Stimulated activated CD8-positive, alpha-beta memory T cell treated with anti-CD3 and anti-CD28 coated beads, Interleukin-15, amount 100 ng/mL, for 48 hours (primary cell): ENCODE measurements at regions not wholly inside any gene's neighbourhood (a gene's known extent, or its start where the extent isn't known, plus 50 kb on each side); places are given as distances from the start of the nearest gene placed in this dataset.

Experiments used
- DNase-seq, 2 donors: peaks; one replicate each; pipeline ENCODE4 v3.0.0-alpha.2; 2020; ENCODE audit warnings: low read depth in 2 of 2

DNA sequence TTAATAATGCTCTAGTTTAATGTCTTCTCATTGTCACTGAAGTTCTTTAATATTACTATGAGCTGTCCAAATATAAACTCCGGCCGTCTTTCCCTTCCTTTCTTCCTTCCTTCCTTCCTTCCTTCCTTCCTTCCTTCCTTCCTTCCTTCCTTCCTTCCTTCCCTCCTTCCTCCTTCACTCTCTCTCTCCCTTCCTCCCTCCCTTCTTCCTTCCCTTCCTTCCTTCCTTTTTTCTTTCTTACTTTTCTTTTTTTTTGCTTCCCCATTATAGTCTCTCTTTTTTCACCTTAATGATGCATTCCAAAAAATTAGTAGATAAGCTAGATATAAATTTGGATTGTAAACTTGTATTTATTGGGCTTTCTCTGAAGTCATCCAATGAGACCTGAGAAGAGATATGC, 431.0 kb upstream of the ADGRL4 start:
- no peak for DNase-seq

DNA sequence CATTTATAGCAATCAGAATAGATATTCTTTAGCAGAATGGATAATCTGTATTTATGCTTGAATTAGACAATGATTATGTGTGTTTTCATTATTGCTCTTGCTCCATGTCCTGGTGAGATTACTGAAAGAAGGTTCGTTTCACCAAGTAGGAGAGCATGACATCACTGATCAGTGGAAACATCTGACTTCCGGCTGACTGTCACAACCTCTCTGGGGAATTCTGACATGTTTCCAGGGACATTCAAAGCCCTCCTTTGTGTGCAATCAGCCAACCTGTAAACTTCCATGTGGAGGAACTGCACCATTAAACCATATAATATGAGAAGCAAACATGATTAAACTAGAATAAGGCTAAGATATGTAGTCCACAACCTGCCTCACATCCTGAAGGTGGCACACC, 424.8 kb upstream of the ADGRL4 start:
- no peak for DNase-seq

DNA sequence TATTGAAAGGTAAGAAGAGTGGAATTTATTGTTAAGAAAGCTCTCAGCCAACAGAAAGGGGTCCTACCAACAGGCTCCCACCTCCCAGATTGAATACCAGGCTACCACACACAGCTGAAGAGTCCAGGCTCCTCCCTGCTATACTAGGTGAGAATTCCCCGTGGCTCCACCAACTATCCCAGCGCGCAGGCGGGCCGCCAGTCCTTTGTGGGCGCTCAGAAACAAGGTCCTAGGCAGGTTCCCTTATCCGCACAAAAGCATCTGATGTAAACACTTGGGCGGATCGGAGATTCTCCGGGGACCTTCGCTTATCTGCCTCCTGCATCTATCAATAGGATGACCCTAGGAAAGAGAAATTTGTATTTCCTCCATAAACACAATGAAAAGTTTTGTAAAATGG, 423.9 kb upstream of the ADGRL4 start:
- no peak for DNase-seq

DNA sequence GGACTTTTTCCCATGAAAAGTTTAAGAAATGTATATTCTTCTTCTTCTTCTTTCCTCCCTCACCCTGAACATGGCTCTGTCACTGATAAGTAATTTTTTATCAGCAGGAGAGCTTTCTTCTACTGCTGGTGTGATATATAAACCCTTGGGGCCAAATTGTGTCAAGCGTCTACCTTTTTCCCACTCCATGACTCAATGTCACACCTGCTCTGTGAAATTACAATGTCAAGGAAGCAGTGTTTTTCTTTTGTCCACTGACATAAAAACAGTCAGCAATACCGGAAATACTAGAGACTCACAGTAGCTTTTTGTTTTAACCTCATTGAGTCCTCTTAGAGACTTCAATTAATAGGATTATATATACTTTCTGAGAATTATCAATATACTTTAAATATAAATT, 416.2 kb upstream of the ADGRL4 start:
- DNase-seq: no peak

DNA sequence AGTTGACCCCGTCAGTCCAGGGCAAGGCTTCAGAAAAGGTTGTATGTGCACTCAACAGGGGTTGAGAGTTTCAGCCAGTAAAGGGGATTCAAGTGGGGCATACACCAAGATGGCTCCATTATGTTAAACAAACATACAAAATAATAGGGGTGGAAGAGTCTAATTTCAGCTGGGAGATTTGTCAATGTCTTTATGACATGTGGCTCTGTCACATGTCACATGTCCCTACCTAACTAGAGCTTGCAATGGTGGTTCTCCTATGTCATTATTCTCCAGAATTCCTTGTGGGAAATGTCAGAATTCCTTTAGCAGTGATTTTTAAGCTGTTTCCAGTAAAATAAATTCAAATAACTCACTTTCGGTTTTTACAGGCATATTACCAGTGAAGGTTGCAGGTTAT, 392.0 kb upstream of the ADGRL4 start:
- DNase-seq: no peak

DNA sequence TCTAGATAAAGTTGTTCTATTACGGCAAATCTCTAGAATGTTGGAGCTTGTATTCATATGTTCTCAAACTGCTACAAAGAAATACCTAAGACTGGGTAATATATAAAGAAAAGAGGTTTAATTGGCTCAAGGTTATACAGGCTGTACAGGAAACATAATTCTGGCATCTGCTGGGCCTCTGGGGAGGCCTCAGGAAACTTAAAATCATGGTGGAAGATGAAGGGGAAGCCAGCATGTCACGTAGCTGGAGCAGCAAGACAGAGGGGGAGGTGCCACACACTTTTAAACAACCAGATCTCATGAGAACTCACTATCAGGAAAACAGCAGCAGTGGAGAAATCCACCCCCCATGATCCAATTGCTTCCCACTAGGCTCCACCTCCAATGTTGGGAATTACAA, 390.4 kb upstream of the ADGRL4 start:
- DNase-seq: no peak

DNA sequence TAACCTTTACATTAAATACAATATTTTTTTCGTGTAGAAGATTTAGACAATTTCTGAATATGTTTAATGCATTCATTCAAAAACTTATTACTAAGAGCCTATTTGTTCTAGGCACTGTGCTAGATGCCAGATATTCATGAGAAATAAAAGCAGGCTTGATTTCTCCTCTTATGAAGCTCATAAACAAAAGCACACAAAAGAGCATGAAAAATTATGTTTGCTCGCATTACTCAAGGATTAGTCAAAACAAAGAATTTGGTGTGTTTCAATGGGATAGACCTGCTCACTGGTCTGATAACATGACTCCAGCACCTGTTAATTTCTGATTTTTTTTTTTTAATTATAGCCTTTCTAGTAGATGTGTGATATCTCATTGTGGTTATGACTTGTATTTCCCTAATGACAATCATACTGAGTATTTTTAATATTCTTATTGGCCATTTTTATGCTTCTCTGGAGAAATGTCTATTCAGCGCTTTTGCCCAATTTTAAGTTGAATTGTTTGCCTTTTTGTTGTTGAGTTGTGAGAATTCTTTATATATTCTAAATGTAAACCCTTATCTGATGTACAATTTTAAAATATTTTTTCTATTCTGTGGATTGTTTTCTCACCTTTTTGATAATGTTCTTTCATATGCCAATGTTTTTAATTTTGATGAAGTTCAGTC, 382.3 kb upstream of the ADGRL4 start:
- no peak for DNase-seq

DNA sequence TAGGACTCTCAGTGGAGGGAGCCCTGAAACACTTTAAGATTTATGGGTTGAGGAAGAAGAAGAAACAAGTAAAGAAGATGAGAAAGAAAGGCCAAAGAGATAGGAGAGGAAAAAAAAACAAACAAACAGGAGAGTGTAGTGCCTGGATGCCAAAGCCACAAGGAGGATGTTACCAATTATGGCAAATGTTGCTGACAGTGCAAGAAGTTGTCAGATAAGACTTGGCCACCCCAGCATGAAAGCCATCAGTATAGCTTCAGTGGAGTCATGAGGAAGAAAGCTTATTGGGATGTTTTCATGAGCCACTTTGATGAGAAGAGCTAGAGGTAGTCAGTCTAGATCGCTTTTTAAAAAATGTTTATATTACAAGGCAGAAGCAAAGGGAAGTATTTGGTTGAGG, 380.2 kb upstream of the ADGRL4 start:
- DNase-seq: no peak

DNA sequence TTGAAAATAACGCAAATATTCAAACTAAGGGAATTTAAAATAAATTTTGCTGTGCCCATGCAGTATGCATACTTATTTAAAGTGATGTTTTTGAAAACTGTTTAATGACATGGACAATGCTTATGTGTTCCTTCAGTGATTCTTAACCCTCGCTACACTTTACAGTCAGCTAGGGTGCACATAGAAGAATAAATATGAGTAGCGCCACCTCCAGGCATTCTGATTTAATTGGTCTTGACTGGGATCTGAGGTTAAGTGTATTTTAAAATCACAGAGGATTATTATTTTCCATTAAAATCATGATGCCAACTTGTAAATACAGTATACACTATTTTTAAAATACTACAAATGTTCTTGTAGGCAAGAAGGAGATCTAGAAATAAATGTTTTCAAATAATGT, 373.5 kb upstream of the ADGRL4 start:
- no peak for DNase-seq

DNA sequence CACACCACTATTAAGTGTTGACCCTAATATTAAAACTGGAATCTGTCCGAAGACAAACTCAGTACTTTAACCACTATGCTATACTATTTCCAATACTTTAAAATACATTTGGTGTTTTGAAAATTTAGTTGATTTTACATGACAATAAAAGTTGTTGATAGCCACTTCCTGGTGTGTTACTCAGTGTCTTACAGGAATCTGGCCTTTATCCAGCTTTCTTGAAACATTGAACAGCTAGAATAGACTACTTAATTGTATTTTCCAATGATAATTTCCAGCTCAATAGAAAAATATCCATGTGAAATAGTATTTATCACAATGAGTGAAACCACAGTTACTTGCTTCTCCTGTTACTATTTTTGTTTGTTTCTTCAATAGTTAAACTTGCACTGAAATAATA, 369.6 kb upstream of the ADGRL4 start:
- DNase-seq: no peak

DNA sequence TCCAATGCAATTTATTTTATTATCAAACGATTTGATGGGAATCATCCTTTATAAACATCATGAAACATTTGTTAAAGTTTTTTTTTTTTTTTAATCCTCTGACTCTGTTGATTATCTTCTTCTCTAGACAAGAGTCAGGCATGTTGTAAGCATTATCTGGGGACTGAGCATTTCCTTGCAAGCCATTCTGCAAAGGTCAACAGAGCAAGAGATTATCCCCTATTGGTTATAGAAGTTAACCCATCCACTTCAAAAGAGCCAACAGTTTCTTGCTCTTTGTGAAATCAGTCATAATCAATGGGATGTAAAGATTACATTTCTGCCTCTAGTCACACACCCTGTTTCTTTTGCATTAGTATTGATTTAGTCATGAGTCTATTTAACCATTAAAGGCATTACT, 368.8 kb upstream of the ADGRL4 start:
- DNase-seq: no peak

DNA sequence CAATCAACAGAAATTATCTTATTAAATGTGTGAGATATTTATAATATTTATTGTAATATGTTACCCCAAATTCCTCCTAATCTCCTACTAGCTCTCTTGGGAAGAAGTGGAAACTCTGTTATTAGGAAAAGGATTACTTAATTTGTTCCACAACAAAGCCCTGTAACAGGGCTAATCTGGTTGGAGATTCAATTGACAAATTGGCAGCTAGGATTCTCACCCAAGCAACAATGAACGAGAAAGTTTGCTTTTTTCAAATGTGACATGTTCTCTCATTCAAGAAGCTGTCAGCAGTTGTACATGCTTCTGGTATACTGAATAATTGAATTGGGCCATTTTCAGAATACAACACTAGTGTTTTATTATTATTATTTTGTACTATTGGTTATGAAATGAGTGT, 367.9 kb upstream of the ADGRL4 start:
- no peak for DNase-seq

DNA sequence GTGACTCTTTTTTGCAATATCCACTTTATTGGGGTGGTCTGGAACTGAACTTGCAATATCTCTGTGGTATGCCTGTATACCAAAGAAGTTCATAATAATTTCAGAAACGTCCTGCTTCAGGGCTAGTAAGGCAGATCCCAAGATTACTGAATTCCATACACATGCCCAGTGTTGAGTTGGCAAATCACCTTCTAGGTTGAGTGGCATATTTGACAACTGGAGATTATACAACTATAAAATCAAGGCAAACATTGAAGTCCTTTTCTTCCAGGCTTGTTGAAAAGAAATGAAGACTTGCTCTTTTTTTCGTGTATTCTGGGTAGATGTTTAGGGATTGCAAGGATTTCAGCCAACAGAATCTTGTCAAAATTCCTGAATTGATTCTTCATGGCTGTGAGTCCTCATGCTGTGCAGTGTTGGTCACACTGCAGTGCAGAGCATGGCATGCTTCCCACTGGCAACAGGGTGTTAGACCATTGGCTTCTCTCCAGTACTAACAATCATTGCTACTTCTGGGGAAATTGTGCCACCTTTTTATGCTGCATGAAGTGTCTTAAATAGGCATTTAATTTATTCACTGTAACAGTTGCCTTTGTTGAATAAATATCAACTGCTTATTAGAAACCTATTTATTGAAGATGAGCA, 367.1 kb upstream of the ADGRL4 start:
- DNase-seq: no peak

DNA sequence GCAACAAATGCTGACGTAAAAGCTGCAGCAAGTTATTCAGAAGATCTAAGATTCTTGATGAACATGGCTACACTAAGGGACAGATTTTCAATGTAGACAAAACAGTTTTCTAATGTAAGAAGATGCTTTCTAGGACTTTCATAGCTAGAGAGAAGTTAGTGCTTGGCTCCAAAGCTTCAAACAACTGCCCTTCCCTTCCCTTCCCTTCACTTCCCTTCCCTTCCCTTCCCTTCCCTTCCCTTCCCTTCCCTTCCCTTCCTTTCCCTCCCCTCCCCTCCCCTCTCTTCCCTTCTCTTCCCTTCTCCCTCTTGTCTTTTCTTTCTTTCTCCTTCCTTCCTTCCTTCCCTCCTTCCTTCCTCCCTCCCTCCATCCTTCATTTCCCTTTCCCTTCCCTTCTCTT, 365.3 kb upstream of the ADGRL4 start:
- no peak for DNase-seq

DNA sequence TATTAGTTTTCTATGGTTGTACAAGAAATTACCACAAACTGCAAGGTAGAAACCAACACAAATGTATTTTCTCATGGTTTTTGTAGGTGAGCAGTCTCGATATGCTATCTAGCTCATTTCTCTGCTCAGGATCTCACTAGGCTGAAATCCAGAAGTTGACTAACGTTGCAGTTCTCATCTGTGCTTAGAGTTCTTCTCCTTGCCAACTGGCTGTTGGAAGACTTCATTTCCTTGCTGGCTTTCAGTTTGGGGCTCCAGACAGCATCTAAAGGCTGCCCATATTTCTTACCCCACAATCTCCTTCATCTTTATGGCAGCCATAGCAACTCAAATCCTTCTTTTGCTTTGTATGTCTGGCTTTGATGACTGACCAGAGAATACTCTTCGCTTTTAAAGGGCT, 362.6 kb upstream of the ADGRL4 start:
- DNase-seq: no peak

DNA sequence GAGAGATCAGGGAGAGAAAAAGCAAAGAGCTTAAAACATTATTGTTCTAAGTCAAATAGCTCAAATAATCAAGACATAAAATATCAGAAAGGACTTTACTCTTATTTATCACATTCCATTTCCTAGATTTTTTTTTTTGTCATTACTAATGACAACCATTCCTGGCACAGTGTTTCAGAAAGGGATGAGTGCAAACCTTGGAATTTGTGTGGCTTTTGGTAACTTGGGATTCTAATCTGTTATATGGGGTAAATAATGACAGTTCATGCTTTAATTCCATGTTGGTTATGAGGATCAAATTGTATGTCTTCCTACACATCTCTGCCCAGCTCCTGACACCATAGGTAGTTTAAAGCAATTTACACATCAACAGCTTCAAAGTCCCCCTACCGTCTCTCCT, 358.4 kb upstream of the ADGRL4 start:
- no peak for DNase-seq

DNA sequence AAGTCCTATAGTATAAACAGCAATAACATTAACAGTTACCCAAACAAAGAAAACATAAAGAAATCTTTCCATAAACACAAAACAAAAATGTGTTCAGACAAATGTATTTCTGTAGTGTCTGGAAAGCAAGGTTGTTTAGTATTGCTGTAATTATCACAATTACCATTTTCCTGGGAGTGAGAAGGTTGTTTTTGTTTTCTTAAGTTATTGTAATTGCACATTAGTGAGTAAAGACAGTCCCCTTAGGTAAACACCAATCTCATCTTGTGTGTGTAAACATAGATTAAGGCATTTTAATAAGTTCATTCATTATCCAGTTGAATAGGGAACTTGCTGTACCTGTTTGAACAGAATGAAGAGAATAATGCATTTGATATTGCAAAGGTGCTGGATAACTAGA, 356.9 kb upstream of the ADGRL4 start:
- no peak for DNase-seq

DNA sequence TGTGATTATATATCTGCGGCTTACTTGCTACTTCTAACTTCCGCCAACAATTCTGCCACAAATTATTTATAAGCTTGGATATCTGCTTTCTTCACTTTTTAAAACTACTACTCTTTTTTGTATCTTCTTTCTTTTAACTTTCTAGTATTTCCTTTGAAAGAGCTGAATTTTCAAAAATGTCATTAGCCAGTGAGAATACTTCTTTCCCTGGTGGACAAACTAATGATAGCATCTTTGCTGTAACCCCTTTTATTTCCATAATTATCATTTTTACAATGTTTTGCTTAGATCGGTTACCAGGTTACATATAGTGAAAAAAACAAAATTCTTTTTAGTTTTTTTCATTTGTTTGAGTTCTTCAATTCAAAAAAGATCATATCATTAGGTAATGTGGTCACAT, 355.9 kb upstream of the ADGRL4 start:
- DNase-seq: no peak

DNA sequence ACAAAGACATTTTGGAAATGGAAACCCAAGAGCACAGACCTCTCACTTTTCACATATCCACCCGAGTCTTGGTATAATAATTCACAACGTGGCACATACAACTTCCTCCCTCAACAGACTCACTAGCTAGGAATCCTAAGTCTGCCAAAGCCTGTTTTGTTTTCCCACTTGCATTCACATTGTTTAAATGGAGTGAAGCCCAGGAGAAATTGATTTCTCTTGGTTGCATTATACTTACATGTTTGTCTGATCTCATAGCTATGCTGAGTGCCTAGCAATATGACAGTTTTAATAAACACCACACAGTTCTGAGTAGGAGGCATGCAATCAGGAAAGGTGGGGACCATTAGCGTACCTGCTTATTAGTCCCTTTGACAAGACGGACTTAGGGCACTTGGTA, 348.6 kb upstream of the ADGRL4 start:
- DNase-seq: no peak

DNA sequence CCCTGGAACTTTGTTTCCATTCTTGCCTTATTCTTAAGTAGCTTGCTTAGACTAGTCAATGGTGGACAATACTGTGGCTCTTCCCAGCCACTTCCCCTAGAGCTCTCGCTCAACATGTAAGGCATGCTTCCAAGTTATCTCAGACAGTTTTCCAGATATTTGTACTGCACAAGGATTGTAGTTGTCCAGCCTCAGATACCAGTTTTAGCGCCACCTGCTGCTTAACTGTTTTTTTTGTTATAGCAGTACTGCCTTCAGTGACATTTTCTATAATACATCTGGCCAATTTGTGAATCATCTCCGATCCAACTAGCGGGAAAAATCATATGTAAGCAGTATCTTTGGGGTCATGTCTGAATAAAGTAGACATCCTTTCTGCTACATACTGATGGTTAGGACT, 346.7 kb upstream of the ADGRL4 start:
- DNase-seq: no peak

DNA sequence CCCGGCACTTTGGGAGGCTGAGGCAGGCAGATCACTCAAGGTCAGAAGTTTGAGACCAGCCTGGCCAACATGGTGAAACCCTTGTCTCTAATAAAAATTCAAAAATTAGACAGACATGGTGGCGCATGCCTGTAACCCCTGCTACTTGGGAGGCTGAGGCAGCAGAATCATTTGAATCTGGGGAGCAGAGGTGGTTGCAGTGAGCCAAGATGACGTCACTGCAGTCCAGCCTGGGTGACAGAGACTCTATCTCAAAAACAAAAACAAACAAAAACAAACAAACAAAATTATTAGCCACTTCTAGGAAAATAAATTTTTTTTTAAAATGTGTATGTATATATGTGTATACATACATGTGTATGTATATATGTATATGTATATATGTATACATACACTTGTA, 320.3 kb upstream of the ADGRL4 start:
- DNase-seq: no peak

DNA sequence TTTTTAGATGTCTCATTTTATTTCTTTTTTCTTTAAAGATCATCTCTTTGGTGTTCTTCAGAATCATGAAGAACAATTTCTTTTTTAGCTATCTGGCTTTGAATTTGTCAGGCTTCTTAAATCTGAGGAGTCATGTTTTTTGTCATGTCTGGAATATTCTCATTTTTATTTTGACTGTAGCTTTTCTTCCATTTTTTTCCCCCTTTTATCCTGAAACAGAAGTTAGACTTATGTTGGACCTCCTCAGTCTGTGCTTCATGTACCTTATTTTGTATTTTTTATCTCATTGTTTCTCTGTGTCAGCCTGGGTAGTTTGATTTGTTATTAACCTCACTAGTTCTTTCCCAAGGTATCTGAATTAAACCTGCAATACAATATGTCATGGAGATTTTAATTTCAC, 319.2 kb upstream of the ADGRL4 start:
- DNase-seq: no peak

DNA sequence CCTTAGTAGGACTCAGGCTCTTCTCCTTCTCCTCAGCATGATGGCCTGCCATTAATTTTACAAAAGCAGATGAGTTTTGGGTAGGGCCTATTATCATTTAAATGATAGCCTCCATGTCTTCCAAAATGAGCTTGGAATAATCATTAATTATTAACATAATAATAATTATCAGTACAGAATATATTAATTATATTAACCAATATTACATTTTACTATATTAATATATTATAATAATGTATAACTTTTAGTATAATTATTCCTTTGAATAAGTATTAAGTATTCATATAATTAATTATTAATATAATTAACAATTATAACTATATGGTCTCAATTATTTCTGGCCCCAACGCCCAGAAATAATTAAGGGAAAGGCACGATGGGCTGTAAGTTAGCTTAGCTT, 318.6 kb upstream of the ADGRL4 start:
- no peak for DNase-seq
